SK-N-SH treated with all-trans-retinoic acid at 6 μM for 48 hours (cell line): ENCODE measurements at regions not wholly inside any gene's neighbourhood (a gene's known extent, or its start where the extent isn't known, plus 50 kb on each side); places are given as distances from the start of the nearest gene placed in this dataset.

Source experiments
- ARNTL ChIP-seq: fragments of 450-650 bp; formaldehyde crosslinking; IDR thresholded peaks from 2 replicates; pipeline ENCODE4 v1.5.0; 2020; ENCODE audit warnings: low read depth, mild to moderate bottlenecking, moderate library complexity, borderline replicate concordance
- BACH2 ChIP-seq: fragments of 250-450 bp; sonication (Bioruptor Pico); IDR thresholded peaks from 2 replicates; pipeline ENCODE4 v1.9.0; 2021; ENCODE audit warnings: mild to moderate bottlenecking, borderline replicate concordance
- CSRNP3 ChIP-seq: fragments of 250-450 bp; sonication (Bioruptor Pico); IDR thresholded peaks from 2 replicates; pipeline ENCODE4 v1.5.1; 2021; ENCODE audit warnings: mild to moderate bottlenecking, moderate library complexity
- GLIS3 ChIP-seq: fragments of 250-450 bp; sonication (Bioruptor Pico); IDR thresholded peaks from 2 replicates; pipeline ENCODE4 v1.5.0; 2020; ENCODE audit warnings: mild to moderate bottlenecking, moderate library complexity
- ISL1 ChIP-seq: fragments of 250-450 bp; sonication (Bioruptor Pico); IDR thresholded peaks from 2 replicates; pipeline ENCODE4 v2.1.2; 2022; ENCODE audit warnings: mild to moderate bottlenecking, moderate library complexity
- OSR1 ChIP-seq: fragments of 250-450 bp; sonication (Bioruptor Pico); IDR thresholded peaks from 2 replicates; pipeline ENCODE4 v1.8.0; 2022; ENCODE audit warnings: moderate library complexity, mild to moderate bottlenecking, inconsistent platforms
- PPARA ChIP-seq: fragments of 250-450 bp; sonication (Bioruptor Pico); IDR thresholded peaks from 2 replicates; pipeline ENCODE4 v1.5.0; 2020; ENCODE audit warnings: mild to moderate bottlenecking, borderline replicate concordance
- RARB ChIP-seq: fragments of 250-450 bp; sonication (Bioruptor Pico); IDR thresholded peaks from 2 replicates; pipeline ENCODE4 v1.8.0; 2021; ENCODE audit warnings: mild to moderate bottlenecking, moderate library complexity
- TOX ChIP-seq: fragments of 250-450 bp; sonication (Bioruptor Pico); IDR thresholded peaks from 2 replicates; pipeline ENCODE4 v1.8.0; 2021; ENCODE audit warnings: mild to moderate bottlenecking, moderate library complexity, borderline replicate concordance
- ZFP30 ChIP-seq: fragments of 450-650 bp; formaldehyde crosslinking; IDR thresholded peaks from 2 replicates; pipeline ENCODE4 v1.5.0; 2022; ENCODE audit warnings: mild to moderate bottlenecking, moderate library complexity
- ZNF565 ChIP-seq: fragments of 450-650 bp; formaldehyde crosslinking; conservative IDR thresholded peaks from 2 replicates; pipeline ENCODE4 v1.5.0; 2020; ENCODE audit warnings: low read depth, mild to moderate bottlenecking, moderate library complexity

- TF ChIP-seq ISL1 (CRISPR knock-in tag) (no peak), BACH2 (CRISPR knock-in tag) (no peak), CSRNP3 (CRISPR knock-in tag) (no peak), ARNTL (no peak), ZNF565 (CRISPR knock-in tag) (no peak), ZFP30 (CRISPR knock-in tag) (no peak), PPARA (CRISPR knock-in tag) (no peak), GLIS3 (CRISPR knock-in tag) (no peak), TOX (CRISPR knock-in tag) (no peak), OSR1 (CRISPR knock-in tag) (no peak), RARB (CRISPR knock-in tag) (no peak)
These were observed 234.2 kb upstream of the ADAMTS16 start for GRCh38 chr5:4905674-4906520.
